GM19025 (cell line): ENCODE measurements at regions not wholly inside any gene's neighbourhood (a gene's known extent, or its start where the extent isn't known, plus 50 kb on each side); places are given as distances from the start of the nearest gene placed in this dataset.

Source experiments
- ATAC-seq: cut with Tn5 transposase; IDR thresholded peaks from one replicate; pipeline ENCODE4 v1.9.1; 2021; ENCODE audit warnings: mild to moderate bottlenecking, low read depth, moderate library complexity; ENCODE audit not compliant: unreplicated experiment

GRCh38 chr7:131753620-131754222, 197.3 kb upstream of the PODXL start:
- ATAC-seq = no peak

GRCh38 chr7:131747658-131748232, 191.3 kb upstream of the PODXL start:
- ATAC-seq = no peak

DNA sequence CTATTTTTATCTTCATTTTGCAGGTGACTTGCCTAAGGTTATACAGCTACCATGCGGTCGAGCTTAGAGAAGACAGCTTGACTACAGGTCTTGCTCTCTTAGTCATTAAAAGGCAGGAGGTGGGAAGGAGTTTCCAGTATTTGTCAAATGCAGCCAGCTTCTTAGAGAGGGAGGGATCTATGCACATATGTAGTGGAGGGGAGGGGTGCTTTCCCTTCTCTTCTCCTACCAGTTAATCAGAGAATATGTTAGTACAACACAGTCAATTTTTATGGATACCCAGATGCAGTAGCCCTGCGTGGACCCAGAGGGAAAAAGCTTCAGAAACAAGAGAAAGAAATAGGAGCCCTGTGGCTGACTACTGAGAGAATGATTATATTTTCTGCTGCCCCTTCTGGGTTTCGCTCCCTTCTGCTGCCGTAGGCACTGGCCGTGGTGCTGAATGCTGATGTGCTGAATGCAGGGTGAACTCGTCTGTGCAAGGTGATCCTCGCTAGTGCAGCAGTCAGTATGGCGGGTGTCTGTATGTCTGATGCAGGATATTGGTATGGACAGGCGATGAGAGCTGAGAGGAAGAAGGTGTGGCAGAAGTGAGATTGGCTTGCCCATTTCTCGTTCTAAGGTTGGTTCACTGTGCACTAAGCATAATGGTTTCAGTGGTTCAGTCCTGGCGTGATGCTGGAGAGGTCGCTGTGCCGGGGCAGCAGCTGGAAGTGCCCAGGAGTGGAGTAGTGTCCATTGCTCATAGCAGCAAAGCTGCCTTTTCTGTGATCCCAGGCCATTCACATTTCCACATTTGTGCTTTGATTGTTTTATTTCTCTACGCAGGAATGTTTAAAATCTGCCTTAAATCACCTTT, 189.2 kb upstream of the PODXL start:
- no peak for ATAC-seq

DNA sequence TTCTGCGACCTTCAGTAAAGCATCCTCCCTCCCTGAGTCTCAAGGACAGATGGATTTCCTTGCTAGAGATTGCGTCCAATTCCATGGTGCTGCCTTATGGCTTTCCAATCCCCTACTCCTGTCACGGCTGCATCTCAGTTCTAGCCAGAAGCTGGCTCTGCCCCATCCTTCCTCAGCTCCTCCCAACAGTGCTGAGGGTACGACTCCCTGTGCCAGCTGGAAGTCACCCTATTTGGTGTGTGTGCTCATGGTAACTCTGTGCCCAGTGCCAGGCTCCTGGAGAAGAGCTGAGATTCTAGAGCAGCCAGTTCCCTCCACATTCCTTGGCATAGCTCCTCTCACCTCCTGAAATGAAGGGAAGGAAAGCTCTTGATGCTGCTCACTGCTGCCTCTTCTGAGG, 185.0 kb upstream of the PODXL start:
- ATAC-seq = no peak

DNA sequence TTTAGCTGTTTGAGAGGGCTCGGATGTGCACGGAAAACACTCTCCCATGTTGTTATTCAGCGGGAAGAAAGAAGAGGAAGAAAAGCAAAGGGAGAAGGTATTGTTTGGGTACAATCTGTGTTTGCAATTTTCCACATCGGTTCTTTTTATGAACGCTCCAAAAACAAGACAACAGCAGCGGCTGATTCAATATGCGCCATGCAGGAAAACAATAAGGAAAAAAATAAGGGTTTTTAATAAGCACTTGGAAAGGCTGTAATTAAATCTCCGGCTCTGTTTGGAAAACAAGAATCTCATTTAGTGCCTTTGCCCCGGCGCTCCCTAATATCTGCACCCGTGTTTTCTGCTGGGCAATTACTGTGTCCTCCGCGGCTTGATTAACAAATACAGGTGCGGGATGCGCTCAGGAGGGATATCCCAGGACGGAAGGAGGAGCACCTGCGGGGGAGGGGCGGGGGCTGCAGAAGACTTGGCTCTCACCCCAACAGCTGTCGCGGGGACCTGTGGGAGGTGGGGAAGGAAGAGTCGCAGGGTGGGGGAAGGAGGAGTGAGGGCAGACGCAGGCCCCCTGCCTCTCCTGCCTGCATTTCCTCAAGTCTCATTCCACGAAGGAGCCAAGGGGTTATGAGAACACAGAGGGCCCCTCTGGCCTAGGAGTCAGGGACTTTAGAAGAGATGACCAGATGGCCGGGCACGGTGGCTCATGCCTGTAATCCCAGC, 181.5 kb upstream of the PODXL start:
- ATAC-seq = no peak

- no peak for ATAC-seq
Observed at GRCh38 chr7:131735101-131735500, 178.7 kb upstream of the PODXL start.

- no peak for ATAC-seq
Observed at GRCh38 chr7:131733604-131734003, 177.2 kb upstream of the PODXL start.

GRCh38 chr7:131727189-131727588, 170.8 kb upstream of the PODXL start:
- no peak for ATAC-seq

DNA sequence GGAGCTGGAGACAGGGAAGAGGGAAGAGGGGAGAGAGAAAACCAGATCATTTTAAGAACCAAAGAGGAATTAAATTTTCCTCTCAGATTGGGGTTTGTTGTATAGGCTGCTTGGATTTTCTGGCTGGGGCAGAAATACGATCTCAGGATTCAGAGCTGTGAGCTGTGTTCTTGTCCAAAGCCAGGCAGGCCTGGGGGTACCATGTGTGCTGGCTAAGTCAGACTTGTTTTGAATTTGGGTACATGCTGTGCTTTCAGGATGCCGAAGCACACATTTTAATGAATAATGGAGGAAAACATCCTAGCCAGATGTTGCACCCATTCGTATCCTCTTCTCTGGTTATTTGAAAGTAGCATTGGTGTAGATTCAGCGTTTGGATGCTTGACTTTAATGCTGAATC, 170.3 kb upstream of the PODXL start:
- ATAC-seq = no peak

- ATAC-seq = no peak
Observed at GRCh38 chr7:131726031-131726430, 169.6 kb upstream of the PODXL start.

DNA sequence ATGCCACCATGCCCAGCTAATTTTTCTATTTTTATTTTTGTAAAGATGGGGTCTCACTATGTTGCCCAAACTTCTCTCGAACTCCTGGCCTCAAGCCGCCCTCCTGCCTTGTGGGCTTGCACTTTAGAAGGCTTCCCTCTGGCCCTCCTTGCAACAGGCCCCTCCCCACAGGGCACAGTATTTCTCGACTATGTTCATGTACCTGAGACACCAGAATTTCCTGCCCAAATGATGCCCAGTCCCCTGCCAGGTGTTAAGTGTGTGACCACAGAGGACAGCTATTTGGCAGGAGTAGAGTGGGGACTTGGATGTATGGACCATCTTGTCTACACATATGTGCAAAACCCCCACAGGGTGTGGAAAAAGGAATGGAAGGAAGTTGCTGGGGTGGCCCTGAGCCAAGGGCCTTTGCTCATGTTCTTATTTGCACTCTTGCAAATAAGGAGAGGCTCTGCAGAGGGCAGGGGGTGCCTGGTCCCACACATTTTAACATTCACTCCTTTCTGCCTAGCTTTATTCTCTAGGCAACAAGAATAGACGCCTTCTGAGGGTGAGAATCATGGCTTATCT, 168.4 kb upstream of the PODXL start:
- ATAC-seq = no peak

- no peak for ATAC-seq
Observed at GRCh38 chr7:131723926-131724325, 167.5 kb upstream of the PODXL start.

DNA sequence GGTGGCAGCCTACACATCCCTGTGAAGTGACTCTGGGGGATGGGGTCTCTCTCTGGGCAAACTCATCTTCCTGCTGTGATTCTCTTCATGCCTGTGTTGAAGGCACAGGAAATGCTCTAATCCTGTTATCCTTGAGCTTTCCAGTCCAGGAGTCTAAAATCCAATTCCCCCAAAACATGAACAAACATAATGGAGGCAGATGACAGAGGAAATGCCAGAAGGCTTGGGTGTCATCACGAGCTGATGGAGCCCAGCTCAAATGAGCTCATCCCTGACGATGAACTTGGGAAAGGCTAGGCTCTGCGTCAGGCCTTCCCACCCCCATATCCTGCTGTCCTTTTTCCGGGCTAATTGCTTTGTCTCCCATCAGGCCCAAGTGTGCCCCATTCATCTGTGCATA, 165.9 kb upstream of the PODXL start:
- no peak for ATAC-seq

DNA sequence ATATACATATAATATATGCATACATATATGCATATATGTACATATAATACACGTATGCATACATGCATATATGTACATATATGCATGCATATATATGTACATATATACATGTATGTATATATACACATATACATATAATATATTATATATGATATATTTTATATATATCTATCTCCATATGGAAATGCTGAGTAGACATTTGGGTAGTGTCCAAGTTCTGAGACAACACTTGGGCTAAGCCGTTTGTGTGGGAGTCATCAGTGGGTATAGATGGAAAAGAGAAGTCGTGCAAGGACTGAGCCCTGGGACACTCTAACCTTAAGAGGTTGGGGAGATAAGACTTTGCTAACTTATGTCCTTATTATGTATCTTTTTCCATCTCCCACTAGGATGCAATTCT, 165.2 kb upstream of the PODXL start:
- ATAC-seq = no peak

DNA sequence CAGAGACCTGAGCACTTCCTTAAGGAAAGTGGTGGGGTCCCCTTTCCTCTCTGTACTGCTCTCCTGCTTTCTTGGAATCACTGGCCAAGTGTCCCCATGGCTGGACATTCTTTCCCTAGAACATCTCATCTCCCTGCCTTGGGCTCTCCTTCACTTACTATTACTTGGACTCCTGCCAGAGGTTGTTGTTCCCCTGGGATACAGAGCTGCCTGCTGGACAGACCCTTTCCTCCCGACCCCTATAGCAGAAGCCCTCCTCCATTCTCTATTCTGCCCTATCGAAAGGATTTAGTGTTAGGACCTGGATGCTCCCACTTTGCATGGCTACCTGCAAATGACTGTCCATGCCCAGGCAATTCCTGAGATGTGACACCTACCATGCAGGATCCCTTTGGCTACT, 164.3 kb upstream of the PODXL start:
- no peak for ATAC-seq

DNA sequence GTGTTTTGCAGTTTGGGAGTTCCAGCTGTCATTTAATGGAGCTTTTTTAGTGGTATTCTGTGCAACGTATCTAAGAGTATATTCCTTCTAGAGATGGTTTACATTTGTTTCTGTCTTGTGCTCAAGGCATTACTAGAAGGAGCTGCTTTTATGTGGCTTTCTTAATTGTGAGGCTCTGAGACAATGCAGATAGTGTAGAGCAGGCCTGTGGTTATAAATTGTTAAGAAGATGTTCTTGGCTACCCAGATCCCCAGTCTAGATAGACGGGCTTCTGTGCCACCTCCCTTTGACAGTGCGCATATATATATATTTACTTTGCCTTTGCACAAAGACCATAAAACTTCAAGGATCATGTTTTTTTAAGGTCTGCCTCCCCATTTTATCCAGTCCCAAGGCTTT, 160.8 kb upstream of the PODXL start:
- ATAC-seq = no peak

DNA sequence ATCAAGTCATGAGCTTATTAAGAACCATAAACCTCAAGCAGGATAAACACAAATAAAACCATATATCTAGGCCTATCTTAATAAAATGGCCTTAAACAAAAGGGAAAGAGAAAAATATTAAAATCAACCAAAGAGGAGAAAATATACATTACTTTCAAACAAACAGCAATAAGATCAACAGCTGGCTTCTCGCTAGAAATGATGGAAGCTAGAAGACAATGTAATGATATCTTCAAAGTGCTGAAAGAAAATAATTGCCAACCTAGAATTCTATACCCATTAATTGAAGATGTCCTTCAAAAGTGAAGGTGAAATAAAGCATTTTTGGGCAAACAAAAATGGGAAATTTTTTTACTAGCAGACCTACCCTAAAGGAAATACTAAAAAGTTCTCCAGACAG, 142.9 kb upstream of the PODXL start:
- no peak for ATAC-seq

GRCh38 chr7:131692131-131692960, 135.9 kb upstream of the PODXL start:
- no peak for ATAC-seq

GRCh38 chr7:131691454-131692130, 135.2 kb upstream of the PODXL start:
- no peak for ATAC-seq
